Large intestine (tissue), 3 donors: ENCODE measurements at regions not wholly inside any gene's neighbourhood (a gene's known extent, or its start where the extent isn't known, plus 50 kb on each side); places are given as distances from the start of the nearest gene placed in this dataset.
A peak's percentile ranks its signal among the peaks of the same experiment; 100 is the strongest.

Experiments
- DNase-seq, 2 donors: peaks; one replicate each; pipeline versions ENCODE4 v3.0.0 to v3.0.0-alpha.2; 2013
- H3K27ac ChIP-seq: one replicate; pipeline ENCODE4 v1.5.1; 2013; ENCODE audit warnings: low read length
- H3K27me3 ChIP-seq: 2 replicates; pipeline ENCODE4 v1.6.1; 2013; ENCODE audit warnings: low read length; ENCODE audit not compliant: control insufficient read depth, insufficient read depth
- H3K36me3 ChIP-seq: 2 replicates; pipeline ENCODE4 v1.6.1; 2013; ENCODE audit warnings: low read length; ENCODE audit not compliant: control insufficient read depth, insufficient read depth
- H3K4me1 ChIP-seq: one replicate; pipeline ENCODE4 v1.6.1; 2013; ENCODE audit warnings: low read length; ENCODE audit not compliant: control insufficient read depth, insufficient read depth
- H3K4me3 ChIP-seq: one replicate; pipeline ENCODE4 v1.5.1; 2013; ENCODE audit warnings: low read length
- H3K9me3 ChIP-seq: one replicate; pipeline ENCODE4 v1.6.1; 2013; ENCODE audit warnings: mild to moderate bottlenecking, low read depth, low read length, moderate library complexity; ENCODE audit not compliant: control insufficient read depth
- WGBS: methylation state at CpG from one replicate; pipeline ENCODE4 v1.1.5; 2013; ENCODE audit warnings: low lambda C conversion rate; ENCODE audit not compliant: insufficient coverage; 5-methylcytosine and 5-hydroxymethylcytosine counted together

GRCh38 chr6:130661077-130661476, 166.1 kb upstream of the SMLR1 start:
- no peaks in the 10 kb centered on the region for H3K27me3 ChIP-seq
- WGBS, result 90% methylated on average over 3 of the region's 4 CpGs
- no peaks in the 10 kb centered on the region for H3K4me1 ChIP-seq
- H3K36me3 ChIP-seq, result no peaks in the 10 kb centered on the region
- H3K4me3 ChIP-seq, result no peak overlapping the region
- no peak for DNase-seq
- no peak overlapping the region for H3K27ac ChIP-seq
- no peaks in the 10 kb centered on the region for H3K9me3 ChIP-seq

- no peaks in the 10 kb centered on the region for H3K36me3 ChIP-seq
- H3K4me1 ChIP-seq, result no peaks in the 10 kb centered on the region
- H3K27ac ChIP-seq, result no peak overlapping the region
- no CpG with 5 or more reads among the region's 2 CpGs for WGBS
- H3K4me3 ChIP-seq, result no peak overlapping the region
- no peaks in the 10 kb centered on the region for H3K27me3 ChIP-seq
- H3K9me3 ChIP-seq, result no peaks in the 10 kb centered on the region
- no peak for DNase-seq
Measured at GRCh38 chr6:130666786-130667185, 160.4 kb upstream of the SMLR1 start.

- Histone ChIP-seq H3K27ac (no peak overlapping the region), H3K9me3 (no peaks in the 10 kb centered on the region), H3K4me3 (no peak overlapping the region), H3K36me3 (no peaks in the 10 kb centered on the region), H3K4me1 (no peaks in the 10 kb centered on the region), H3K27me3 (no peaks in the 10 kb centered on the region)
- DNase-seq, result no peak
- no CpG with 5 or more reads among the region's 6 CpGs for WGBS
Measured at GRCh38 chr6:130670142-130670541, 157.1 kb upstream of the SMLR1 start.

- no peak for DNase-seq
- Histone ChIP-seq H3K4me3 (no peak overlapping the region), H3K4me1 (no peaks in the 10 kb centered on the region), H3K27me3 (no peaks in the 10 kb centered on the region), H3K36me3 (no peaks in the 10 kb centered on the region), H3K9me3 (no peaks in the 10 kb centered on the region), H3K27ac (no peak overlapping the region)
- WGBS, result no CpG with 5 or more reads among the region's 2 CpGs
Measured at GRCh38 chr6:130671119-130671518, 156.1 kb upstream of the SMLR1 start.

GRCh38 chr6:130671577-130671976, 155.6 kb upstream of the SMLR1 start:
- H3K36me3 ChIP-seq, result no peaks in the 10 kb centered on the region
- no peak overlapping the region for H3K27ac ChIP-seq
- no peak for DNase-seq
- no peaks in the 10 kb centered on the region for H3K9me3 ChIP-seq
- no peaks in the 10 kb centered on the region for H3K27me3 ChIP-seq
- no peaks in the 10 kb centered on the region for H3K4me1 ChIP-seq
- WGBS, result no CpG with 5 or more reads among the region's 11 CpGs
- H3K4me3 ChIP-seq, result no peak overlapping the region

GRCh38 chr6:130672153-130672552, 155.1 kb upstream of the SMLR1 start:
- H3K27ac ChIP-seq, result no peak overlapping the region
- H3K36me3 ChIP-seq, result no peaks in the 10 kb centered on the region
- no peak overlapping the region for H3K4me3 ChIP-seq
- no peaks in the 10 kb centered on the region for H3K4me1 ChIP-seq
- no peaks in the 10 kb centered on the region for H3K9me3 ChIP-seq
- WGBS, result 100% methylated on average over 2 of the region's 6 CpGs
- no peak for DNase-seq
- H3K27me3 ChIP-seq, result no peaks in the 10 kb centered on the region

- Histone ChIP-seq H3K27me3 (no peaks in the 10 kb centered on the region), H3K4me3 (no peak overlapping the region), H3K9me3 (no peaks in the 10 kb centered on the region), H3K27ac (no peak overlapping the region), H3K4me1 (no peaks in the 10 kb centered on the region), H3K36me3 (no peaks in the 10 kb centered on the region)
- no peak for DNase-seq
Measured at GRCh38 chr6:130674604-130675003, 152.6 kb upstream of the SMLR1 start.

- no peak overlapping the region for H3K4me3 ChIP-seq
- WGBS, result 17% methylated on average over 1 of the region's 3 CpGs
- H3K27me3 ChIP-seq, result no peaks in the 10 kb centered on the region
- H3K9me3 ChIP-seq, result no peaks in the 10 kb centered on the region
- H3K4me1 ChIP-seq, result no peaks in the 10 kb centered on the region
- no peak for DNase-seq
- H3K27ac ChIP-seq, result no peak overlapping the region
- no peaks in the 10 kb centered on the region for H3K36me3 ChIP-seq
Measured at GRCh38 chr6:130675072-130675471, 152.1 kb upstream of the SMLR1 start.

- no CpG with 5 or more reads among the region's 1 CpG for WGBS
- no peaks in the 10 kb centered on the region for H3K27me3 ChIP-seq
- no peak overlapping the region for H3K27ac ChIP-seq
- no peaks in the 10 kb centered on the region for H3K9me3 ChIP-seq
- no peaks in the 10 kb centered on the region for H3K36me3 ChIP-seq
- no peaks in the 10 kb centered on the region for H3K4me1 ChIP-seq
- peak in 1 of 2 donors; percentile 13 for DNase-seq
- no peak overlapping the region for H3K4me3 ChIP-seq
Measured at GRCh38 chr6:130676077-130676772, 151.0 kb upstream of the SMLR1 start.

GRCh38 chr6:130676773-130677144, 150.4 kb upstream of the SMLR1 start:
- H3K4me1 ChIP-seq, result no peaks in the 10 kb centered on the region
- H3K27ac ChIP-seq, result no peak overlapping the region
- no peak overlapping the region for H3K4me3 ChIP-seq
- H3K36me3 ChIP-seq, result no peaks in the 10 kb centered on the region
- no peak for DNase-seq
- no peaks in the 10 kb centered on the region for H3K9me3 ChIP-seq
- no peaks in the 10 kb centered on the region for H3K27me3 ChIP-seq
- no CpG with 5 or more reads among the region's 1 CpG for WGBS

- Histone ChIP-seq H3K27ac (no peak overlapping the region), H3K36me3 (no peaks in the 10 kb centered on the region), H3K4me1 (no peaks in the 10 kb centered on the region), H3K4me3 (no peak overlapping the region), H3K27me3 (no peaks in the 10 kb centered on the region), H3K9me3 (no peaks in the 10 kb centered on the region)
- DNase-seq, result no peak
Measured at GRCh38 chr6:130677312-130677711, 149.9 kb upstream of the SMLR1 start.
